Smooth muscle cell (in vitro differentiated cells): ENCODE measurements at regions not wholly inside any gene's neighbourhood (a gene's known extent, or its start where the extent isn't known, plus 50 kb on each side); places are given as distances from the start of the nearest gene placed in this dataset.
"Not testable (repeated sequence)": the region's sequence is repeated elsewhere in the genome, so short reads cannot be mapped to it uniquely, and the experiment has no call there.

Experiments
- DNase-seq: peaks from one replicate; lab custom pipeline; 2025; ENCODE audit not compliant: unreplicated experiment; lab: John Stamatoyannopoulos, UW
- H2AFZ ChIP-seq: fragments of 200-600 bp; sonication (generic); 2 replicates; pipeline ENCODE4 v1.6.0; 2016; ENCODE audit warnings: antibody characterized with exemption, low read depth, mild to moderate bottlenecking
- H3F3A ChIP-seq: fragments of 200-600 bp; sonication (generic); 2 replicates; pipeline ENCODE4 v1.6.0; 2017; ENCODE audit warnings: antibody characterized with exemption, low read depth
- H3K27ac ChIP-seq: fragments of 200-600 bp; sonication (generic); 2 replicates; pipeline ENCODE4 v1.5.1; 2016; ENCODE audit warnings: low read depth, mild to moderate bottlenecking
- H3K27me3 ChIP-seq: fragments of 200-600 bp; sonication (generic); 2 replicates; pipeline ENCODE4 v1.6.1; 2016; ENCODE audit warnings: low read depth, mild to moderate bottlenecking
- H3K36me3 ChIP-seq: fragments of 200-600 bp; sonication (generic); 2 replicates; pipeline ENCODE4 v1.5.1; 2016; ENCODE audit warnings: low read depth
- H3K4me1 ChIP-seq: fragments of 200-600 bp; sonication (generic); 2 replicates; pipeline ENCODE4 v1.5.1; 2016; ENCODE audit warnings: low read depth
- H3K4me2 ChIP-seq: fragments of 200-600 bp; sonication (generic); 2 replicates; pipeline ENCODE4 v1.6.0; 2016; ENCODE audit warnings: mild to moderate bottlenecking
- H3K4me3 ChIP-seq: fragments of 200-600 bp; sonication (generic); 2 replicates; pipeline ENCODE4 v1.5.1; 2016; ENCODE audit warnings: mild to moderate bottlenecking
- H3K79me2 ChIP-seq: fragments of 200-600 bp; sonication (generic); 2 replicates; pipeline ENCODE4 v1.6.0; 2016; ENCODE audit warnings: low read depth, mild to moderate bottlenecking
- H3K9ac ChIP-seq: fragments of 200-600 bp; sonication (generic); 2 replicates; pipeline ENCODE4 v1.6.0; 2016; ENCODE audit warnings: low read depth
- H3K9me3 ChIP-seq: fragments of 200-600 bp; sonication (generic); replicated peaks from 2 replicates; pipeline ENCODE4 v1.5.1; 2016; ENCODE audit warnings: low read depth
- H4K20me1 ChIP-seq: fragments of 200-600 bp; sonication (generic); 2 replicates; pipeline ENCODE4 v1.6.0; 2016; ENCODE audit warnings: low read depth
- WGBS: methylation state at CpG from one replicate; pipeline ENCODE4 v1.1.7; 2016; ENCODE audit warnings: low lambda C conversion rate; 5-methylcytosine and 5-hydroxymethylcytosine counted together
- TF ChIP-seq, protein P1 (sequence below): fragments of 200-600 bp; sonication (generic); IDR thresholded peaks from 2 replicates; pipeline ENCODE4 v1.5.1; 2017; ENCODE audit warnings: borderline replicate concordance, mild to moderate bottlenecking, antibody characterized with exemption; ENCODE audit not compliant: insufficient read depth, poor library complexity, severe bottlenecking

DNA sequence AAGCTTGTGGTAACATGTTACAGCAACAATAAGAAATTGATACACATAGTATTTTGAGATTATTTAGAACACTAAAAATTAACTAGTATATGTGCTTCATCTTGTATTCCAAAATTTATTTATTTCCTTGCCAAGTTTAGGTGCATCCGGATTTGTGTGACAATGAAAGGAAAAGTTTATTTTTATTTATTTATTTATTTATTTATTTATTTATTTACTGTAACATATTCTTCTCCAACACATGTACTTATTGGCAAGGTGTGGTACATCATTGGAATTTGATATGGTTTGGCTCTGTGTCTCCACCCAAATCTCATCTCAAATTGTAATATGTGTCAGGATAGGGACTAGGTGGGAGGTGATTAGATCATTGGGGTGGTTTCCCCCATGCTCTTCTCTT, 373.3 kb upstream of the EDIL3 start:
- no peak overlapping the region for H3K27ac ChIP-seq
- H3K79me2 ChIP-seq: no peaks in the 10 kb centered on the region
- no peaks in the 10 kb centered on the region for H3F3A ChIP-seq
- no peak overlapping the region for H2AFZ ChIP-seq
- H3K27me3 ChIP-seq: no peaks in the 10 kb centered on the region
- H3K4me1 ChIP-seq: no peaks in the 10 kb centered on the region
- no peak overlapping the region for H3K9ac ChIP-seq
- WGBS: 100% methylated on average over 1 of the region's 1 CpG
- TF ChIP-seq, protein P1, sequence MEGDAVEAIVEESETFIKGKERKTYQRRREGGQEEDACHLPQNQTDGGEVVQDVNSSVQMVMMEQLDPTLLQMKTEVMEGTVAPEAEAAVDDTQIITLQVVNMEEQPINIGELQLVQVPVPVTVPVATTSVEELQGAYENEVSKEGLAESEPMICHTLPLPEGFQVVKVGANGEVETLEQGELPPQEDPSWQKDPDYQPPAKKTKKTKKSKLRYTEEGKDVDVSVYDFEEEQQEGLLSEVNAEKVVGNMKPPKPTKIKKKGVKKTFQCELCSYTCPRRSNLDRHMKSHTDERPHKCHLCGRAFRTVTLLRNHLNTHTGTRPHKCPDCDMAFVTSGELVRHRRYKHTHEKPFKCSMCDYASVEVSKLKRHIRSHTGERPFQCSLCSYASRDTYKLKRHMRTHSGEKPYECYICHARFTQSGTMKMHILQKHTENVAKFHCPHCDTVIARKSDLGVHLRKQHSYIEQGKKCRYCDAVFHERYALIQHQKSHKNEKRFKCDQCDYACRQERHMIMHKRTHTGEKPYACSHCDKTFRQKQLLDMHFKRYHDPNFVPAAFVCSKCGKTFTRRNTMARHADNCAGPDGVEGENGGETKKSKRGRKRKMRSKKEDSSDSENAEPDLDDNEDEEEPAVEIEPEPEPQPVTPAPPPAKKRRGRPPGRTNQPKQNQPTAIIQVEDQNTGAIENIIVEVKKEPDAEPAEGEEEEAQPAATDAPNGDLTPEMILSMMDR: no peak
- H3K9me3 ChIP-seq: no peaks in the 10 kb centered on the region
- no peak for DNase-seq
- no peak overlapping the region for H3K4me2 ChIP-seq
- no peak overlapping the region for H3K4me3 ChIP-seq
- H3K36me3 ChIP-seq: no peaks in the 10 kb centered on the region
- H4K20me1 ChIP-seq: no peaks in the 10 kb centered on the region

DNA sequence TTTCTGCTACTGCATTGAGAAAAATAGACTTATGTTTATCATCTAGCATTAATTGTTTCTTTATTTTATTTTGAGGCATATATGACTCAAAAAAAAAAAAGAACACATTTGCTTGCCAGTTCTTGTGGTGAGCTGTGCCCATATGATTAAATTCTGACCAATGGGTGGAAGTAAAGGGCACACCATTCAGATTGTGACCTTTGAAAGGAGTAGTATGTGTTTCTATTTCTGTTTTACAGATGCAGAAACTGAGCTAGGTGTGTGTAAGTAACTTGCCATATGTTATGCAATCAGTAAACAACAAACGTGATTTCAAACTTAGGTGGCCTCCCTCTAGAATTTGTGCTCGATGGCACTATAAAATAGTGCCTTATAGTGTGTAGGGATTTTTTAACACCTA, 368.1 kb upstream of the EDIL3 start:
- 87% methylated on average over 2 of the region's 2 CpGs for WGBS
- Histone ChIP-seq H3K27me3 (no peaks in the 10 kb centered on the region), H3K4me2 (no peak overlapping the region)

DNA sequence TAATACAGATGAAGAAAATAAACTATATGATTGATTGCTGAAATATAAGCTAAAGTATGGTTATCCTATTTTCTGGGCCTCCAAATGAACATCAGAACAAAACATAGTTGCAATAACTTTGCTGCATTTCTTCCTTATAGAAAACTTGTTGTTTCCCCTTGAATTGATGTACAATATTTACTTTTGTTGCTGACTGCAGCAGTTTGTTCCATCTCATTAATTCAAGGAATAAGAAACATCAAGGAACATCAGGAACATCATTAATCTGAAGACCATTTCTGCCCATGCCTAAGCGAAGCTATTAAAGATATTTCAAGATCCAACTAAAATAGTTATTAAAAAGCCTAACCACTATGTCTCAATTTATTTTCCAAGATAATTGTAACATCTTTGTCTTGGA, 363.6 kb upstream of the EDIL3 start:
- Histone ChIP-seq H2AFZ (no peak overlapping the region), H3K36me3 (no peaks in the 10 kb centered on the region), H3K27me3 (no peaks in the 10 kb centered on the region), H3K79me2 (no peaks in the 10 kb centered on the region), H3K4me2 (no peak overlapping the region), H3K27ac (no peak overlapping the region), H3K4me1 (no peaks in the 10 kb centered on the region), H4K20me1 (no peaks in the 10 kb centered on the region), H3K9ac (no peak overlapping the region), H3F3A (no peaks in the 10 kb centered on the region), H3K4me3 (no peak overlapping the region), H3K9me3 (no peaks in the 10 kb centered on the region)
- WGBS: 94% methylated on average over 1 of the region's 1 CpG
- TF ChIP-seq, protein P1: no peak
- DNase-seq: no peak

More for the DNA sequence above, 368.1 kb upstream of the EDIL3 start:
- Histone ChIP-seq H3K9me3 (no peaks in the 10 kb centered on the region), H3K9ac (no peak overlapping the region), H3K4me3 (no peak overlapping the region), H3K36me3 (no peaks in the 10 kb centered on the region), H3K79me2 (no peaks in the 10 kb centered on the region), H4K20me1 (no peaks in the 10 kb centered on the region), H3K27ac (no peak overlapping the region), H3K4me1 (no peaks in the 10 kb centered on the region), H2AFZ (no peak overlapping the region), H3F3A (no peaks in the 10 kb centered on the region)
- DNase-seq: no peak
- TF ChIP-seq, protein P1: no peak

DNA sequence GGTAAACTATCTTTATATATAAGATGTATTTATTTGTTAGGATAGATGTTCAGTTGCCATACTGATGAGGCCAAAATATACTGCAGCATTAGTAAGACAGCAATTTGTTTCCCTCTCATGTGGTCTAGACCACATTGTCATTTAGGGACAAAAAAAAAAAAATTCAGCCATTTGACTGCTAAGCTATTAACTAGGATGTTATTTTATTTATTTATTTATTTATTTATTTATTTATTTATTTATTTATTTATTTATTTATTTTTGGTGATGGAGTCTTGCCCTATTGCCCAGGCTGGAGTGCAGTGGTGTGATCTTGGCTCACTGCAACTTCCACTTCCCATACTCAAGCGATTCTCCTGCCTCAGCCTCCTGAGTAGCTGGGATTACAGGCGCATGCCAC, 361.6 kb upstream of the EDIL3 start:
- H3K4me3 ChIP-seq, H2AFZ ChIP-seq, H3K27me3 ChIP-seq, H3F3A ChIP-seq, DNase-seq, H3K9me3 ChIP-seq, H3K36me3 ChIP-seq, H3K4me1 ChIP-seq, H3K79me2 ChIP-seq, H3K9ac ChIP-seq, H4K20me1 ChIP-seq, H3K27ac ChIP-seq, H3K4me2 ChIP-seq: not testable (repeated sequence)
- 92% methylated on average over 2 of the region's 2 CpGs for WGBS
